Forelimb muscle (tissue), 1 donor: ENCODE measurements at regions not wholly inside any gene's neighbourhood (a gene's known extent, or its start where the extent isn't known, plus 50 kb on each side); places are given as distances from the start of the nearest gene placed in this dataset.

Experiments used
- DNase-seq: peaks from one replicate; pipeline ENCODE4 v3.0.0-alpha.2; 2013; ENCODE audit warnings: low read depth

GRCh38 chr13:21960108-21960507 lies 289.2 kb downstream of the FGF9 start:
- no peak for DNase-seq

GRCh38 chr13:21964686-21965085 lies 293.8 kb downstream of the FGF9 start:
- no peak for DNase-seq

- no peak for DNase-seq
These were observed 294.2 kb downstream of the FGF9 start for GRCh38 chr13:21965095-21965494.

- DNase-seq = no peak
These were observed 295.1 kb downstream of the FGF9 start for GRCh38 chr13:21966014-21966413.

- no peak for DNase-seq
These were observed 297.0 kb downstream of the FGF9 start for GRCh38 chr13:21967871-21968270.

- DNase-seq = no peak
These were observed 299.3 kb downstream of the FGF9 start for GRCh38 chr13:21970172-21970571.

GRCh38 chr13:21970918-21971317 lies 300.0 kb downstream of the FGF9 start:
- DNase-seq = no peak

GRCh38 chr13:21971662-21972621 lies 301.1 kb downstream of the FGF9 start:
- DNase-seq = peak; percentile 66

- no peak for DNase-seq
These were observed 302.7 kb downstream of the FGF9 start for GRCh38 chr13:21973437-21974125.

- no peak for DNase-seq
These were observed 303.9 kb downstream of the FGF9 start for GRCh38 chr13:21974741-21975140.

GRCh38 chr13:21976159-21976558 lies 305.3 kb downstream of the FGF9 start:
- DNase-seq = no peak

- no peak for DNase-seq
These were observed 308.4 kb downstream of the FGF9 start for GRCh38 chr13:21979161-21979806.

- no peak for DNase-seq
These were observed 309.2 kb downstream of the FGF9 start for GRCh38 chr13:21980049-21980448.

GRCh38 chr13:21984156-21984555 lies 313.3 kb downstream of the FGF9 start:
- no peak for DNase-seq

GRCh38 chr13:21986602-21987001 lies 315.7 kb downstream of the FGF9 start:
- DNase-seq = peak; percentile 62

GRCh38 chr13:21987793-21988192 lies 316.9 kb downstream of the FGF9 start:
- no peak for DNase-seq

GRCh38 chr13:21988624-21989023 lies 317.8 kb downstream of the FGF9 start:
- DNase-seq = no peak

- no peak for DNase-seq
These were observed 325.2 kb downstream of the FGF9 start for GRCh38 chr13:21996049-21996448.

- no peak for DNase-seq
These were observed 326.9 kb downstream of the FGF9 start for GRCh38 chr13:21997726-21998125.

GRCh38 chr13:21998279-21998990 lies 327.6 kb downstream of the FGF9 start:
- DNase-seq = no peak

- no peak for DNase-seq
These were observed 328.8 kb downstream of the FGF9 start for GRCh38 chr13:21999666-22000065.

- DNase-seq = no peak
These were observed 329.3 kb downstream of the FGF9 start for GRCh38 chr13:22000191-22000590.
